ENCODE measurements at regions not wholly inside any gene's neighbourhood (a gene's known extent, or its start where the extent isn't known, plus 50 kb on each side); places are given as distances from the start of the nearest gene placed in this dataset.

DNA sequence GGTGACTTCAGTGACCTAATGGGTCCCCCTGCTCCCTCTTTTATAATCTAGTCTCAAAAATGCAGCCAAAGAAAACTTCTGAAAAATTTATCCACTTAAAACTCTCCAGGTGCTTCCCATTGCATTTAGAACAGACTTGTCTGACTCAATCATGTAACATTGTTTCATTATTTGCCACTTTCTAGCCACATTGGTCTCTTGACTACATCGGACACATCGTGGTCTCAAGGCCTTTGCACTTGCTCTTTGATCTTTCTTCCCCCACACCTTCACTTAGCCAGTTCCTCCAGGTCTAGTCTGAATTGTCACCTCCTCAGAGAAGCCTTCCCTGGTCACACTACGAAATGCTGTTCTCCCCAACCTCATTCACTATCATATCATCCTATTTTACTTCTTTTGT, 97.0 kb upstream of the E2F8 start:
- TF ChIP-seq POLR2A (IDR thresholded peaks at IDR 0.05) = no peak
- TF ChIP-seq, protein P1, sequence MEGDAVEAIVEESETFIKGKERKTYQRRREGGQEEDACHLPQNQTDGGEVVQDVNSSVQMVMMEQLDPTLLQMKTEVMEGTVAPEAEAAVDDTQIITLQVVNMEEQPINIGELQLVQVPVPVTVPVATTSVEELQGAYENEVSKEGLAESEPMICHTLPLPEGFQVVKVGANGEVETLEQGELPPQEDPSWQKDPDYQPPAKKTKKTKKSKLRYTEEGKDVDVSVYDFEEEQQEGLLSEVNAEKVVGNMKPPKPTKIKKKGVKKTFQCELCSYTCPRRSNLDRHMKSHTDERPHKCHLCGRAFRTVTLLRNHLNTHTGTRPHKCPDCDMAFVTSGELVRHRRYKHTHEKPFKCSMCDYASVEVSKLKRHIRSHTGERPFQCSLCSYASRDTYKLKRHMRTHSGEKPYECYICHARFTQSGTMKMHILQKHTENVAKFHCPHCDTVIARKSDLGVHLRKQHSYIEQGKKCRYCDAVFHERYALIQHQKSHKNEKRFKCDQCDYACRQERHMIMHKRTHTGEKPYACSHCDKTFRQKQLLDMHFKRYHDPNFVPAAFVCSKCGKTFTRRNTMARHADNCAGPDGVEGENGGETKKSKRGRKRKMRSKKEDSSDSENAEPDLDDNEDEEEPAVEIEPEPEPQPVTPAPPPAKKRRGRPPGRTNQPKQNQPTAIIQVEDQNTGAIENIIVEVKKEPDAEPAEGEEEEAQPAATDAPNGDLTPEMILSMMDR (IDR thresholded peaks at IDR 0.05) = no peak
